ENCODE measurements at regions not wholly inside any gene's neighbourhood (a gene's known extent, or its start where the extent isn't known, plus 50 kb on each side); places are given as distances from the start of the nearest gene placed in this dataset.

GRCh38 chr15:62391641-62392262, 226.7 kb upstream of the C2CD4B start:
- Histone ChIP-seq H3K4me2 (replicated peaks; ENCODE audit: low read depth, low read length, poor library complexity, severe bottlenecking) (peak overlapping the region; percentile 95), H3K9me3 (ENCODE audit: control extremely low read depth in 1 of 3, control insufficient read depth in 2 of 3, insufficient read depth in 1 of 3, low read length in 2 of 3) (no peaks in the 10 kb centered on the region), H3K79me2 (ENCODE audit: control insufficient read depth, insufficient read depth, low read length) (no peaks in the 10 kb centered on the region), H4K20me1 (ENCODE audit: control insufficient read depth, insufficient read depth, low read length, poor library complexity, severe bottlenecking) (no peaks in the 10 kb centered on the region), H3K9ac (ENCODE audit: low read length) (peak overlapping the region; percentile 69), H3K27ac (ENCODE audit: low read length in 2 of 2) (no peak overlapping the region), H3K4me1 (ENCODE audit: control insufficient read depth in 2 of 2, insufficient read depth in 2 of 2, low read length in 2 of 2) (peaks cover 8 to 22% of the 10 kb centered on the region in 2 donors), H3K27me3 (replicated peaks in 1 of 4; ENCODE audit: control extremely low read depth in 1 of 4, control insufficient read depth in 3 of 4, insufficient read depth in 4 of 4, low read length in 3 of 4) (peaks cover 0 to 25% (median 12%) of the 10 kb centered on the region in 4 experiments), H3K4me3 (ENCODE audit: control extremely low read depth in 1 of 5, extremely low read depth in 1 of 5, insufficient read depth in 1 of 5, low read depth in 2 of 5, low read length in 4 of 5) (peak overlapping the region; percentile 68 to 98 (median 79)), H2AFZ (ENCODE audit: insufficient read depth, low read depth, low read length, poor library complexity, severe bottlenecking) (peak overlapping the region; percentile 87), H3K36me3 (replicated peaks in 1 of 2; ENCODE audit: control extremely low read depth in 1 of 2, control insufficient read depth in 1 of 2, extremely low read depth in 1 of 2, insufficient read depth in 2 of 2, low read length in 1 of 2) (no peaks in the 10 kb centered on the region)
- TF ChIP-seq, protein P1, sequence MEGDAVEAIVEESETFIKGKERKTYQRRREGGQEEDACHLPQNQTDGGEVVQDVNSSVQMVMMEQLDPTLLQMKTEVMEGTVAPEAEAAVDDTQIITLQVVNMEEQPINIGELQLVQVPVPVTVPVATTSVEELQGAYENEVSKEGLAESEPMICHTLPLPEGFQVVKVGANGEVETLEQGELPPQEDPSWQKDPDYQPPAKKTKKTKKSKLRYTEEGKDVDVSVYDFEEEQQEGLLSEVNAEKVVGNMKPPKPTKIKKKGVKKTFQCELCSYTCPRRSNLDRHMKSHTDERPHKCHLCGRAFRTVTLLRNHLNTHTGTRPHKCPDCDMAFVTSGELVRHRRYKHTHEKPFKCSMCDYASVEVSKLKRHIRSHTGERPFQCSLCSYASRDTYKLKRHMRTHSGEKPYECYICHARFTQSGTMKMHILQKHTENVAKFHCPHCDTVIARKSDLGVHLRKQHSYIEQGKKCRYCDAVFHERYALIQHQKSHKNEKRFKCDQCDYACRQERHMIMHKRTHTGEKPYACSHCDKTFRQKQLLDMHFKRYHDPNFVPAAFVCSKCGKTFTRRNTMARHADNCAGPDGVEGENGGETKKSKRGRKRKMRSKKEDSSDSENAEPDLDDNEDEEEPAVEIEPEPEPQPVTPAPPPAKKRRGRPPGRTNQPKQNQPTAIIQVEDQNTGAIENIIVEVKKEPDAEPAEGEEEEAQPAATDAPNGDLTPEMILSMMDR (IDR thresholded peaks at IDR 0.05) = no peak
- no peak for TF ChIP-seq EZH2 (IDR thresholded peaks at IDR 0.05; ENCODE audit: borderline replicate concordance, insufficient read depth, low read depth, low read length, poor library complexity, severe bottlenecking)
- H3K27me3 Mint-ChIP-seq = peaks cover 34% of the 10 kb centered on the region
- ChIA-PET POLR2A (no interaction called here), CTCF (no interaction called here)
- intact Hi-C loops (cut with micrococcal nuclease) = no loop called here
- no peaks in the 10 kb centered on the region for H3K9me3 Mint-ChIP-seq (ENCODE audit: insufficient read depth)
- H3K4me3 Mint-ChIP-seq = peak overlapping the region; percentile 94
- WGBS (ENCODE audit: insufficient coverage) = 1% methylated on average over 66 of the region's 66 CpGs
- no peak overlapping the region for H3K27ac Mint-ChIP-seq
- peak; percentile 26 for ATAC-seq (ENCODE audit: low read depth)
- DNase-seq = peak; percentile 55
- H3K4me1 Mint-ChIP-seq = peaks cover 20% of the 10 kb centered on the region

DNA sequence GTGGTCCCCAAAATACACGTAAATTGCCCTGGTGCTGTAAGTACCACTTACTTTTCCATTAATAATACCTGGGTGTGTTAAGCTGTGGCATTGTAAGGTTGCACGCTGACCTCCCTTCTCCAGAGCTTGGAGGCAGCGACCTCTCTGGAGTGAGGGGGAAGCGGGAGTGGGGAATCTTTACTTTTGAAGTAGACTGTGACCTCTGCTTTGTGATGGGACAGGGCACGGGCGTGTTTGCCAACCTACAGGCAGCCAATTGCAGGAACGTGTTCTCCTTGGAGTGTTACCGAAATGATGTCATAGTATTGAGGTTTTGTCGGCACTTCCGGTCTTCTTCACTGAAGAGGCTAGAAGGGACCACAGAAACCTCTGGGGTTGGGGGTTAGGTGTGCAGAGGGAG, 227.3 kb upstream of the C2CD4B start:
- POLR2A ChIA-PET = no interaction called here
- Mint-ChIP-seq H3K4me3 (peak overlapping the region; percentile 94), H3K27ac (no peak overlapping the region), H3K4me1 (peaks cover 20% of the 10 kb centered on the region), H3K27me3 (peaks cover 34% of the 10 kb centered on the region), H3K9me3 (ENCODE audit: insufficient read depth) (no peaks in the 10 kb centered on the region)
- ATAC-seq (ENCODE audit: low read depth) = no peak
- WGBS (ENCODE audit: insufficient coverage) = 23% methylated on average over 7 of the region's 10 CpGs
- Histone ChIP-seq H3K9me3 (ENCODE audit: control extremely low read depth in 1 of 3, control insufficient read depth in 2 of 3, insufficient read depth in 1 of 3, low read length in 2 of 3) (no peaks in the 10 kb centered on the region), H3K9ac (ENCODE audit: low read length) (peak overlapping the region; percentile 69), H3K4me2 (replicated peaks; ENCODE audit: low read depth, low read length, poor library complexity, severe bottlenecking) (peak overlapping the region; percentile 95), H3K36me3 (replicated peaks in 1 of 2; ENCODE audit: control extremely low read depth in 1 of 2, control insufficient read depth in 1 of 2, extremely low read depth in 1 of 2, insufficient read depth in 2 of 2, low read length in 1 of 2) (no peaks in the 10 kb centered on the region), H3K27me3 (replicated peaks in 1 of 4; ENCODE audit: control extremely low read depth in 1 of 4, control insufficient read depth in 3 of 4, insufficient read depth in 4 of 4, low read length in 3 of 4) (peaks cover 0 to 26% (median 12%) of the 10 kb centered on the region in 4 experiments), H3K27ac (ENCODE audit: low read length in 2 of 2) (no peak overlapping the region), H4K20me1 (ENCODE audit: control insufficient read depth, insufficient read depth, low read length, poor library complexity, severe bottlenecking) (no peaks in the 10 kb centered on the region), H3K4me3 (ENCODE audit: control extremely low read depth in 1 of 5, extremely low read depth in 1 of 5, insufficient read depth in 1 of 5, low read depth in 2 of 5, low read length in 4 of 5) (peak overlapping the region in 3 of 5 experiments; percentile 68 to 80 (median 79)), H3K4me1 (ENCODE audit: control insufficient read depth in 2 of 2, insufficient read depth in 2 of 2, low read length in 2 of 2) (peaks cover 8 to 22% of the 10 kb centered on the region in 2 donors), H3K79me2 (ENCODE audit: control insufficient read depth, insufficient read depth, low read length) (no peaks in the 10 kb centered on the region), H2AFZ (ENCODE audit: insufficient read depth, low read depth, low read length, poor library complexity, severe bottlenecking) (peak overlapping the region; percentile 87)
- intact Hi-C loops (cut with micrococcal nuclease) = no loop called here
- DNase-seq = peak; percentile 8
- CTCF ChIA-PET = no interaction called here
- no peak for TF ChIP-seq EZH2 (IDR thresholded peaks at IDR 0.05; ENCODE audit: borderline replicate concordance, insufficient read depth, low read depth, low read length, poor library complexity, severe bottlenecking)
- TF ChIP-seq, protein P1 (IDR thresholded peaks at IDR 0.05) = no peak

Measured in B cell (primary cell).